ENCODE measurements at regions not wholly inside any gene's neighbourhood (a gene's known extent, or its start where the extent isn't known, plus 50 kb on each side); places are given as distances from the start of the nearest gene placed in this dataset.
"Not testable (repeated sequence)": the region's sequence is repeated elsewhere in the genome, so short reads cannot be mapped to it uniquely, and the experiment has no call there.

DNA sequence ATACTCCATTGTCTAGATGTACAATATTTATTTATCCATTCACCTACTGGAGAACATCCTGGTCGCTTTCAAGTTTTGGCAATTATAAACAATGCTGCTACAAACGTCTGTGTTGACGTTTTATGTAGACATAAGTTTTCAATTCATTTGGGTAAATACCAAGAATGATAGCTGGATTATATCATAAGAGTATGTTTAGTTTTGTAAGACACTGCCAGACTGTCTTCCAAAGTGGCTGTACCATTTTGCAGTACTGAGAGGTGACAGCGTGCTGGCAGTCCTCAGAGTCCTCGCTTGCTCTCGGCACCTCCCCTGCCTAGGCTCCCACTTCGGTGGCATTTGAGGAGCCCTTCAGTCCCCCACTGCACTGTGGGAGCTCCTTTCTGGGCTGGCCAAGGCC lies 253.3 kb upstream of the INTU start:
- intact Hi-C loops (cut with micrococcal nuclease), result no loop called here
- H3K4me1 ChIP-seq (ENCODE audit: control insufficient read depth in 2 of 2, insufficient read depth in 2 of 2, low read length in 2 of 2), result no peaks in the 10 kb centered on the region

DNA sequence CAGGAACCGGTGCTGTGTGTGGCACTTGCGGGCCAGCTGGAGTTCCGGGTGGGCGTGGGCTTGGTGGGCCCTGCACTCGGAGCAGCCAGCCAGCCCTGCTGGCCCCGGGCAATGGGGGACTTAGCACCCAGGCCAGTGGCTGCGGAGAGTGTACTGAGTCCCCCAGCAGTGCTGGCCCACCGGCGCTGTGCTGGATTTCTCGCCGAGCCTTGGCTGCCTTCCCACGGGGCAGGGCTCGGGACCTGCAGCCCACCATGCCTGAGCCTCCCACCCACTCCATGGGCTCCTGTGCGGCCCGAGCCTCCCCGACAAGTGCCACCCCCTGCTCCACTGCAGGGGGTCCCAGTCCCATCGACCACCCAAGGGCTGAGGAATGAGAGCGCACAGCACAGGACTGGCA lies 252.8 kb upstream of the INTU start:
- DNase-seq; H4K20me1 ChIP-seq (ENCODE audit: control insufficient read depth, insufficient read depth, low read length, poor library complexity, severe bottlenecking); H3K27me3 ChIP-seq (replicated peaks in 1 of 4; ENCODE audit: control extremely low read depth in 1 of 4, control insufficient read depth in 3 of 4, insufficient read depth in 4 of 4, low read length in 3 of 4); H3K4me3 ChIP-seq (ENCODE audit: control extremely low read depth in 1 of 5, extremely low read depth in 1 of 5, insufficient read depth in 1 of 5, low read depth in 2 of 5, low read length in 4 of 5); H3K9ac ChIP-seq (ENCODE audit: low read length); H3K27me3 Mint-ChIP-seq; H3K4me3 Mint-ChIP-seq; H2AFZ ChIP-seq (ENCODE audit: insufficient read depth, low read depth, low read length, poor library complexity, severe bottlenecking); H3K36me3 ChIP-seq (replicated peaks in 1 of 2; ENCODE audit: control extremely low read depth in 1 of 2, control insufficient read depth in 1 of 2, extremely low read depth in 1 of 2, insufficient read depth in 2 of 2, low read length in 1 of 2); H3K4me1 Mint-ChIP-seq; H3K9me3 ChIP-seq (ENCODE audit: control extremely low read depth in 1 of 3, control insufficient read depth in 2 of 3, insufficient read depth in 1 of 3, low read length in 2 of 3); intact Hi-C loops (cut with micrococcal nuclease); H3K9me3 Mint-ChIP-seq (ENCODE audit: insufficient read depth); H3K4me2 ChIP-seq (replicated peaks; ENCODE audit: low read depth, low read length, poor library complexity, severe bottlenecking); H3K27ac Mint-ChIP-seq; H3K4me1 ChIP-seq (ENCODE audit: control insufficient read depth in 2 of 2, insufficient read depth in 2 of 2, low read length in 2 of 2); POLR2A ChIA-PET; CTCF ChIA-PET; H3K27ac ChIP-seq (ENCODE audit: low read length in 2 of 2); H3K79me2 ChIP-seq (ENCODE audit: control insufficient read depth, insufficient read depth, low read length); ATAC-seq (ENCODE audit: low read depth): not testable (repeated sequence)
- WGBS (ENCODE audit: insufficient coverage), result 84% methylated on average over 10 of the region's 18 CpGs

More for the DNA sequence above, 253.3 kb upstream of the INTU start:
- Histone ChIP-seq H2AFZ (ENCODE audit: insufficient read depth, low read depth, low read length, poor library complexity, severe bottlenecking) (no peak overlapping the region), H3K27me3 (replicated peaks in 1 of 4; ENCODE audit: control extremely low read depth in 1 of 4, control insufficient read depth in 3 of 4, insufficient read depth in 4 of 4, low read length in 3 of 4) (no peaks in the 10 kb centered on the region), H3K27ac (ENCODE audit: low read length in 2 of 2) (no peak overlapping the region), H3K9me3 (ENCODE audit: control extremely low read depth in 1 of 3, control insufficient read depth in 2 of 3, insufficient read depth in 1 of 3, low read length in 2 of 3) (peaks cover 0 to 2% (median 0%) of the 10 kb centered on the region in 3 donors), H3K4me3 (ENCODE audit: control extremely low read depth in 1 of 5, extremely low read depth in 1 of 5, insufficient read depth in 1 of 5, low read depth in 2 of 5, low read length in 4 of 5) (no peak overlapping the region), H3K9ac (ENCODE audit: low read length) (no peak overlapping the region), H3K4me2 (replicated peaks; ENCODE audit: low read depth, low read length, poor library complexity, severe bottlenecking) (no peak overlapping the region), H3K79me2 (ENCODE audit: control insufficient read depth, insufficient read depth, low read length) (no peaks in the 10 kb centered on the region), H4K20me1 (ENCODE audit: control insufficient read depth, insufficient read depth, low read length, poor library complexity, severe bottlenecking) (no peaks in the 10 kb centered on the region), H3K36me3 (replicated peaks in 1 of 2; ENCODE audit: control extremely low read depth in 1 of 2, control insufficient read depth in 1 of 2, extremely low read depth in 1 of 2, insufficient read depth in 2 of 2, low read length in 1 of 2) (no peaks in the 10 kb centered on the region)
- Mint-ChIP-seq H3K4me3 (no peak overlapping the region), H3K27ac (no peak overlapping the region), H3K27me3 (no peaks in the 10 kb centered on the region), H3K9me3 (ENCODE audit: insufficient read depth) (peaks cover 2% of the 10 kb centered on the region), H3K4me1 (no peaks in the 10 kb centered on the region)
- ChIA-PET POLR2A (no interaction called here), CTCF (no interaction called here)
- WGBS (ENCODE audit: insufficient coverage), result 86% methylated on average over 1 of the region's 7 CpGs
- ATAC-seq (ENCODE audit: low read depth), result no peak
- TF ChIP-seq EZH2 (IDR thresholded peaks at IDR 0.05; ENCODE audit: borderline replicate concordance, insufficient read depth, low read depth, low read length, poor library complexity, severe bottlenecking), result no peak
- TF ChIP-seq, protein P1, sequence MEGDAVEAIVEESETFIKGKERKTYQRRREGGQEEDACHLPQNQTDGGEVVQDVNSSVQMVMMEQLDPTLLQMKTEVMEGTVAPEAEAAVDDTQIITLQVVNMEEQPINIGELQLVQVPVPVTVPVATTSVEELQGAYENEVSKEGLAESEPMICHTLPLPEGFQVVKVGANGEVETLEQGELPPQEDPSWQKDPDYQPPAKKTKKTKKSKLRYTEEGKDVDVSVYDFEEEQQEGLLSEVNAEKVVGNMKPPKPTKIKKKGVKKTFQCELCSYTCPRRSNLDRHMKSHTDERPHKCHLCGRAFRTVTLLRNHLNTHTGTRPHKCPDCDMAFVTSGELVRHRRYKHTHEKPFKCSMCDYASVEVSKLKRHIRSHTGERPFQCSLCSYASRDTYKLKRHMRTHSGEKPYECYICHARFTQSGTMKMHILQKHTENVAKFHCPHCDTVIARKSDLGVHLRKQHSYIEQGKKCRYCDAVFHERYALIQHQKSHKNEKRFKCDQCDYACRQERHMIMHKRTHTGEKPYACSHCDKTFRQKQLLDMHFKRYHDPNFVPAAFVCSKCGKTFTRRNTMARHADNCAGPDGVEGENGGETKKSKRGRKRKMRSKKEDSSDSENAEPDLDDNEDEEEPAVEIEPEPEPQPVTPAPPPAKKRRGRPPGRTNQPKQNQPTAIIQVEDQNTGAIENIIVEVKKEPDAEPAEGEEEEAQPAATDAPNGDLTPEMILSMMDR (IDR thresholded peaks at IDR 0.05), result no peak
- no peak for DNase-seq

Data from B cell (primary cell).